Nephron (organoid): ENCODE measurements at regions not wholly inside any gene's neighbourhood (a gene's known extent, or its start where the extent isn't known, plus 50 kb on each side); places are given as distances from the start of the nearest gene placed in this dataset.

Experiments
- H3K27ac Mint-ChIP-seq, 3 experiments: 2 replicates each; pipeline ENCODE4 v1.8.0; 2020; ENCODE audit warnings: mixed read lengths in 3 of 3, mild to moderate bottlenecking in 2 of 3, moderate library complexity in 1 of 3
- H3K27me3 Mint-ChIP-seq: 2 replicates; pipeline ENCODE4 v1.8.0; 2021; ENCODE audit warnings: low read depth, mild to moderate bottlenecking, moderate library complexity, mixed read lengths
- H3K36me3 Mint-ChIP-seq: 2 replicates; pipeline ENCODE4 v1.8.0; 2020; ENCODE audit warnings: low read depth, mixed read lengths
- H3K4me1 Mint-ChIP-seq: 2 replicates; pipeline ENCODE4 v1.8.0; 2020; ENCODE audit warnings: mixed read lengths
- H3K4me3 Mint-ChIP-seq, 3 experiments: 2 replicates each; pipeline ENCODE4 v1.8.0; 2020; ENCODE audit warnings: mild to moderate bottlenecking in 3 of 3, mixed read lengths in 3 of 3, moderate library complexity in 2 of 3
- H3K9me3 Mint-ChIP-seq: 2 replicates; pipeline ENCODE4 v1.8.0; 2020; ENCODE audit warnings: mixed read lengths
- TF ChIP-seq, protein P1 (sequence below), 3 experiments: fragments of 200-600 bp; sonication (generic); IDR thresholded peaks; one replicate each; pipeline ENCODE4 v1.5.0; 2021; ENCODE audit warnings: antibody characterized with exemption in 3 of 3; ENCODE audit not compliant: unreplicated experiment in 3 of 3

DNA sequence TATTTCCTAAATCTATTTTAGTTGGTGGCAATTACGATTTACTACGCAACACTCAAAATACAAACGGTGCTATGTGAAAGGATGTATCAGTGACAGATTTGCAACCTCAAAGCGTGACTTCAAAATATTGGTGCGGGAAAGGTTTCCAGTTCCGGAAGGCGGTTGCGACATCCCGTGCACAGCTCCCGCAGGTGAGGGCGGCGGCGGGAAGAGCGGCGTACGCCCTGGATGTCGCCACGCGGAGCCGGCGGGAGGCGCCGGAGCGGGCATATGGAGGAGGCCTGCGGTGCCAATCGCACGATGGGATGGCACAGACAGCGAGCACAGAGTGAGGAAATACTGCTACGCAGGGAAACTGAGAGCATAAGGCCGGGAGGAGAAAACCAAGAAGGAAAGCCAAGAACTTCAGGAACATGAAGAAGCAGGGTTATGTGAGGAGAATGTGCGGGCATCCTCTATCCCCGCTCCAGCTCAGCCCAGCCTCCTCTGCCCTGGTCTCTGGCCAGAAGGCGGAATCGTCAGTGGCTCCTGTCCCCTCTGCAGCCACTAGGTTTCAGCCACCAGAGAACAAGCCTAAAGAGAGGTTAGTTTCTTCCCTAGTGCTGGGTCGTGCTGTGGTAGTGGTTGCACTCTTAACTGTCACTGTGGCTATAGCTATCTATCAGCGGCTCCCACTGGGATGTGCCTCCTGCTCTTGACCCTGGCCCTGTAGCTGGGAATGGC is 378.1 kb upstream of the TLE4 start:
- TF ChIP-seq, protein P1, sequence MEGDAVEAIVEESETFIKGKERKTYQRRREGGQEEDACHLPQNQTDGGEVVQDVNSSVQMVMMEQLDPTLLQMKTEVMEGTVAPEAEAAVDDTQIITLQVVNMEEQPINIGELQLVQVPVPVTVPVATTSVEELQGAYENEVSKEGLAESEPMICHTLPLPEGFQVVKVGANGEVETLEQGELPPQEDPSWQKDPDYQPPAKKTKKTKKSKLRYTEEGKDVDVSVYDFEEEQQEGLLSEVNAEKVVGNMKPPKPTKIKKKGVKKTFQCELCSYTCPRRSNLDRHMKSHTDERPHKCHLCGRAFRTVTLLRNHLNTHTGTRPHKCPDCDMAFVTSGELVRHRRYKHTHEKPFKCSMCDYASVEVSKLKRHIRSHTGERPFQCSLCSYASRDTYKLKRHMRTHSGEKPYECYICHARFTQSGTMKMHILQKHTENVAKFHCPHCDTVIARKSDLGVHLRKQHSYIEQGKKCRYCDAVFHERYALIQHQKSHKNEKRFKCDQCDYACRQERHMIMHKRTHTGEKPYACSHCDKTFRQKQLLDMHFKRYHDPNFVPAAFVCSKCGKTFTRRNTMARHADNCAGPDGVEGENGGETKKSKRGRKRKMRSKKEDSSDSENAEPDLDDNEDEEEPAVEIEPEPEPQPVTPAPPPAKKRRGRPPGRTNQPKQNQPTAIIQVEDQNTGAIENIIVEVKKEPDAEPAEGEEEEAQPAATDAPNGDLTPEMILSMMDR (IDR thresholded peaks at IDR 0.05; ENCODE audit: unreplicated experiment in 3 of 3): no peak
- H3K27ac Mint-ChIP-seq: no peak overlapping the region
- peaks cover 4% of the 10 kb centered on the region for H3K27me3 Mint-ChIP-seq
- peaks cover 4% of the 10 kb centered on the region for H3K9me3 Mint-ChIP-seq
- peaks cover 15% of the 10 kb centered on the region for H3K4me1 Mint-ChIP-seq
- H3K36me3 Mint-ChIP-seq: no peaks in the 10 kb centered on the region
- H3K4me3 Mint-ChIP-seq: no peak overlapping the region

DNA sequence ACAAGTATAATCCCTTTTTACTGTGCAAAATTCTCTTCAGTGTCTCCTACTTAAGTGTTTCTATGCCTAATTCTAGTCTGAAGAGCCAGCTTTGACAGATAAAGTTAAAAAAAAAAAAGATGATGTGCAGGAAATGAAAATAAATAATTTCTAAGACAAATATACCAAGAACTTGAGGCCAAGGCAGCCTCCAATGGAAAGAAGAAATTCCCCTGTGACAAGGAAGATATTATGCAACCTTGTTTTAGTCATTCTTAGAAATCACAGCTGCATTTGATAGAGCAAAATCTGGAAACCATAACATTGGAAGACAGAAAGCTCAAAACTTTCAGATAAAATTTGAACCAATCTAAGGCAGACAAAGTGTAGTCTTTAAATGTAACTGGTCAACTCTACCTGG is 375.9 kb upstream of the TLE4 start:
- H3K4me3 Mint-ChIP-seq: no peak overlapping the region
- H3K27me3 Mint-ChIP-seq: peaks cover 4% of the 10 kb centered on the region
- H3K36me3 Mint-ChIP-seq: no peaks in the 10 kb centered on the region
- no peak overlapping the region for H3K27ac Mint-ChIP-seq
- TF ChIP-seq, protein P1 (IDR thresholded peaks at IDR 0.05; ENCODE audit: unreplicated experiment in 3 of 3): no peak
- H3K9me3 Mint-ChIP-seq: peaks cover 4% of the 10 kb centered on the region
- peaks cover 15% of the 10 kb centered on the region for H3K4me1 Mint-ChIP-seq

GRCh38 chr9:79196606-79197005 is 375.2 kb upstream of the TLE4 start:
- Mint-ChIP-seq H3K36me3 (no peaks in the 10 kb centered on the region), H3K4me3 (no peak overlapping the region), H3K27ac (no peak overlapping the region), H3K9me3 (peaks cover 4% of the 10 kb centered on the region), H3K27me3 (peaks cover 4% of the 10 kb centered on the region), H3K4me1 (peaks cover 15% of the 10 kb centered on the region)
- TF ChIP-seq, protein P1 (IDR thresholded peaks at IDR 0.05; ENCODE audit: unreplicated experiment in 3 of 3): no peak

DNA sequence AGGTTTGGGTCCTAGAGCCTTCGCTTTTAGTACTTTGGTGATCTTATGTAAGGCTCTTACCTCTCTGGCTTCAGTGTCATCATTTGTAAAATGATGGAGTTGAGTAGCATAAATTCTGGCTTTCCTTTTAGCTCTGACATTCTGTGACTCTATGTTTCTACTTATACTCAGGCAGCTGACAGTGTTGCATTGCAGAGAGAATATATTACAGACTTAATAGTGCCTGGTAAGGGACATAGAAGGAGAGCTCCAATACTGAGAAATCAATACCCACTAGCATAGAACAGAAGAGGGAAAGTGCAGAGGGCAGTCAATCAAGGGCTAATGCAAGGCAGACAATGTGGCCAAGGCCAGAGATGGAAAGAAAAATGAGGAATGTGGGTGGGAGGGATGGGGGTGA is 371.4 kb upstream of the TLE4 start:
- TF ChIP-seq, protein P1 (IDR thresholded peaks at IDR 0.05; ENCODE audit: unreplicated experiment in 3 of 3): no peak
- Mint-ChIP-seq H3K4me3 (no peak overlapping the region), H3K36me3 (no peaks in the 10 kb centered on the region), H3K9me3 (peaks cover 4% of the 10 kb centered on the region), H3K4me1 (peaks cover 10% of the 10 kb centered on the region), H3K27ac (no peak overlapping the region), H3K27me3 (no peaks in the 10 kb centered on the region)

GRCh38 chr9:79201636-79202035 is 370.1 kb upstream of the TLE4 start:
- no peak overlapping the region for H3K4me3 Mint-ChIP-seq
- TF ChIP-seq, protein P1 (IDR thresholded peaks at IDR 0.05; ENCODE audit: unreplicated experiment in 3 of 3): no peak

GRCh38 chr9:79208791-79209396 is 362.9 kb upstream of the TLE4 start:
- Mint-ChIP-seq H3K36me3 (no peaks in the 10 kb centered on the region), H3K27me3 (peaks cover 10% of the 10 kb centered on the region), H3K4me1 (no peaks in the 10 kb centered on the region), H3K27ac (no peak overlapping the region), H3K4me3 (no peak overlapping the region), H3K9me3 (no peaks in the 10 kb centered on the region)
- TF ChIP-seq, protein P1 (IDR thresholded peaks at IDR 0.05; ENCODE audit: unreplicated experiment in 3 of 3): no peak

More at GRCh38 chr9:79201636-79202035, 370.1 kb upstream of the TLE4 start:
- Mint-ChIP-seq H3K36me3 (no peaks in the 10 kb centered on the region), H3K9me3 (peaks cover 2% of the 10 kb centered on the region), H3K4me1 (peaks cover under 1% of the 10 kb centered on the region), H3K27me3 (no peaks in the 10 kb centered on the region), H3K27ac (no peak overlapping the region)
